Esophagus muscularis mucosa (tissue), 4 donors: ENCODE measurements at regions not wholly inside any gene's neighbourhood (a gene's known extent, or its start where the extent isn't known, plus 50 kb on each side); places are given as distances from the start of the nearest gene placed in this dataset.
"Not testable (repeated sequence)": the region's sequence is repeated elsewhere in the genome, so short reads cannot be mapped to it uniquely, and the experiment has no call there.

Source experiments
- EP300 ChIP-seq: sonication (generic); formaldehyde crosslinking; IDR thresholded peaks from one replicate; pipeline ENCODE4 v1.6.1; 2017; ENCODE audit warnings: antibody characterized with exemption
- POLR2A ChIP-seq: fragments of 450-650 bp; IDR thresholded peaks from one replicate; pipeline ENCODE4 v1.6.1; 2017; ENCODE audit warnings: antibody characterized with exemption, moderate library complexity, mild to moderate bottlenecking, low read depth
- POLR2AphosphoS5 ChIP-seq, 2 donors: sonication (generic); formaldehyde crosslinking; IDR thresholded peaks; one replicate each; pipeline ENCODE4 v1.6.1; 2017; ENCODE audit warnings: antibody characterized with exemption in 2 of 2
- TF ChIP-seq, protein P1 (sequence below), 3 experiments: fragments of 200-600 bp in 2 of 3; fragments of 450-650 bp in 1 of 3; sonication (generic) in 2 of 3; IDR thresholded peaks; one replicate each; pipeline ENCODE4 v1.5.1; 2017 to 2019; ENCODE audit warnings: antibody characterized with exemption in 3 of 3, mild to moderate bottlenecking in 2 of 3, moderate library complexity in 1 of 3

- TF ChIP-seq POLR2A; POLR2AphosphoS5 (IDR thresholded peaks at IDR 0.05); EP300: not testable (repeated sequence)
- TF ChIP-seq, protein P1, sequence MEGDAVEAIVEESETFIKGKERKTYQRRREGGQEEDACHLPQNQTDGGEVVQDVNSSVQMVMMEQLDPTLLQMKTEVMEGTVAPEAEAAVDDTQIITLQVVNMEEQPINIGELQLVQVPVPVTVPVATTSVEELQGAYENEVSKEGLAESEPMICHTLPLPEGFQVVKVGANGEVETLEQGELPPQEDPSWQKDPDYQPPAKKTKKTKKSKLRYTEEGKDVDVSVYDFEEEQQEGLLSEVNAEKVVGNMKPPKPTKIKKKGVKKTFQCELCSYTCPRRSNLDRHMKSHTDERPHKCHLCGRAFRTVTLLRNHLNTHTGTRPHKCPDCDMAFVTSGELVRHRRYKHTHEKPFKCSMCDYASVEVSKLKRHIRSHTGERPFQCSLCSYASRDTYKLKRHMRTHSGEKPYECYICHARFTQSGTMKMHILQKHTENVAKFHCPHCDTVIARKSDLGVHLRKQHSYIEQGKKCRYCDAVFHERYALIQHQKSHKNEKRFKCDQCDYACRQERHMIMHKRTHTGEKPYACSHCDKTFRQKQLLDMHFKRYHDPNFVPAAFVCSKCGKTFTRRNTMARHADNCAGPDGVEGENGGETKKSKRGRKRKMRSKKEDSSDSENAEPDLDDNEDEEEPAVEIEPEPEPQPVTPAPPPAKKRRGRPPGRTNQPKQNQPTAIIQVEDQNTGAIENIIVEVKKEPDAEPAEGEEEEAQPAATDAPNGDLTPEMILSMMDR (IDR thresholded peaks at IDR 0.05), result not testable (repeated sequence)
These were observed 629.3 kb downstream of the PRIM2 start for GRCh38 chr6:57946769-57947091.
